ENCODE measurements at regions not wholly inside any gene's neighbourhood (a gene's known extent, or its start where the extent isn't known, plus 50 kb on each side); places are given as distances from the start of the nearest gene placed in this dataset.

GRCh38 chr3:162072656-162073164 is 576.1 kb downstream of the OTOL1 start:
- Mint-ChIP-seq H3K27me3 (ENCODE audit: low read depth) (no peaks in the 10 kb centered on the region), H3K4me3 (no peak overlapping the region), H3K9me3 (peaks cover 3% of the 10 kb centered on the region in 2 donors), H3K27ac (no peak overlapping the region), H3K36me3 (ENCODE audit: insufficient read depth in 2 of 2) (peaks cover 0 to 3% of the 10 kb centered on the region in 2 donors), H3K4me1 (ENCODE audit: low read depth) (no peaks in the 10 kb centered on the region)
- no peak for DNase-seq
- ATAC-seq (replicated peaks in 1 of 2): no peak

DNA sequence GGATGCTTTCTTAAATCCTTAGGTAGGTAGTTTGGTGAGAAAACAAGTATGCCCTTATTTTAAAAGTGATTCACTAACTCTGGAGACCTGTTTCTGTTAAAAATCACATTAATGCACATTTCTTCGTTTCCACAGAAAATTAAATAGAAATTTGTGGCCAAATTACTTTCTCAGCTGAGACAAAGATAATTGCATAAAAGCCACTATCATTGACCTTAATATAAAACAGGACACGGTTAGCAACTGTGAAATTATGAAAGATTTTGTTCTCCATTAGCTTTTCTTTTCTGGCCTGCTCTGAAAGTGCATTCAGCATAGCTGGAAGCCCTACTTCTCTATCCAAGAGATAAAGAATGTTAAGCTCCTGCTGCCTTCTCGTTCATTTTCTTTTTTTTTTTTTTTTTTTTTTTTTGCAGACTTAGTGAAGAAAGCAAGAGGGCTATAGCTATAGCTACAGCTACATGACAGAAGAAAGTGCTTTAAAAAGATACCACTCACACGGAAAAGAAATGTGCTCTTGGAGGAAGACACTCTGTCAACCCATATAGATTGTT is 576.9 kb downstream of the OTOL1 start:
- no peaks in the 10 kb centered on the region for H3K27me3 Mint-ChIP-seq (ENCODE audit: low read depth)
- DNase-seq: no peak
- H3K9me3 Mint-ChIP-seq: peaks cover 3 to 5% of the 10 kb centered on the region in 2 donors
- no peaks in the 10 kb centered on the region for H3K4me1 Mint-ChIP-seq (ENCODE audit: low read depth)
- no peak overlapping the region for H3K4me3 Mint-ChIP-seq
- ATAC-seq (replicated peaks in 1 of 2): no peak
- no peak overlapping the region for H3K27ac Mint-ChIP-seq
- peaks cover 0 to 3% of the 10 kb centered on the region in 2 donors for H3K36me3 Mint-ChIP-seq (ENCODE audit: insufficient read depth in 2 of 2)

- Mint-ChIP-seq H3K4me1 (ENCODE audit: low read depth) (no peaks in the 10 kb centered on the region), H3K27ac (no peak overlapping the region), H3K27me3 (ENCODE audit: low read depth) (no peaks in the 10 kb centered on the region), H3K4me3 (no peak overlapping the region), H3K36me3 (ENCODE audit: insufficient read depth in 2 of 2) (peaks cover 0 to 3% of the 10 kb centered on the region in 2 donors), H3K9me3 (peaks cover 2% of the 10 kb centered on the region in 2 donors)
- ATAC-seq (replicated peaks in 1 of 2): no peak
- DNase-seq: no peak
Measured at GRCh38 chr3:162077108-162077507, 580.5 kb downstream of the OTOL1 start.

GRCh38 chr3:162082516-162082915 is 585.9 kb downstream of the OTOL1 start:
- Mint-ChIP-seq H3K9me3 (peaks cover 2% of the 10 kb centered on the region in 2 donors), H3K27ac (no peak overlapping the region), H3K4me1 (ENCODE audit: low read depth) (no peaks in the 10 kb centered on the region), H3K36me3 (ENCODE audit: insufficient read depth in 2 of 2) (no peaks in the 10 kb centered on the region), H3K4me3 (no peak overlapping the region), H3K27me3 (ENCODE audit: low read depth) (no peaks in the 10 kb centered on the region)
- ATAC-seq (replicated peaks in 1 of 2) (no peak), DNase-seq (no peak)

DNA sequence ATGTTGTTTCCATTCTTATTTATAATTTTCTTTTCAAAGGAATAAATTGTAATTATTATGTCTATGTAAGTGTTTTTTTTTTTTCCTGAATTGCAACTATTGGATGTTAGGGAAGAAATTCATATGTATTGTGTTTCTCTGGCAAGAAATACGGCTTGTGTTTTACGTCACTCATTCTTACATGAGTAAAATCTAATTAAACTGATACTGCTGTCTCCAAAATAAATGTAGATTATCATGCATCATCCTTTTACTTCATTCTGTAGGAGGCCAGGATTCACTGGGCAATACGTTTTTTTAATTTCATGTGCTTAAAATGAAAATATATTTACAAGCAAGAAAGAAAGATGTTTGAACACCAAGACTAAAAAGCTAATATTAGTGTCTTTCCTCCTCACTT is 590.8 kb downstream of the OTOL1 start:
- H3K4me1 Mint-ChIP-seq (ENCODE audit: low read depth): no peaks in the 10 kb centered on the region
- H3K36me3 Mint-ChIP-seq (ENCODE audit: insufficient read depth in 2 of 2): no peaks in the 10 kb centered on the region
- H3K4me3 Mint-ChIP-seq: no peak overlapping the region
- no peaks in the 10 kb centered on the region for H3K27me3 Mint-ChIP-seq (ENCODE audit: low read depth)
- ATAC-seq (replicated peaks in 1 of 2) (no peak), DNase-seq (no peak)
- no peak overlapping the region for H3K27ac Mint-ChIP-seq
- peaks cover 4 to 10% of the 10 kb centered on the region in 2 donors for H3K9me3 Mint-ChIP-seq

DNA sequence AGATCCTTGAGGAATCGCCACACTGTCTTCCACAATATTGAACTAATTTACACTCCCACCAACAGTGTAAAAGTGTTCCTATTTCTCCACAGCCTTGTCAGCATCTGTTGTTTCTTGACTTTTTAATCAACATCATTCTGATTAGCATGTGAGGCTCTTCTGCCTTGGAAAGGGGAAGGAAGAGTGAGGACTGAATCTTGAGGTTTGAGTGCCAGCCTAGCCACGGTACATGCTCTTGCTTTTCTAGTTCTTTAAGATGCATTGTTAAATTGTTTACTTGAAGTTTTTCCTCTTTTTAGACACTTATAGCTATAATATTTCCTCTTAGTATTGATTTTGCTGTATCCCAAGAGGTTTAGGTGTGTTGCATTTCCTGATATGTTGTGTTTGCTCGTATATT is 596.1 kb downstream of the OTOL1 start:
- no peak for DNase-seq
- peak overlapping the region; percentile 54 for H3K27ac Mint-ChIP-seq
- H3K4me1 Mint-ChIP-seq (ENCODE audit: low read depth): no peaks in the 10 kb centered on the region
- H3K27me3 Mint-ChIP-seq (ENCODE audit: low read depth): no peaks in the 10 kb centered on the region
- peaks cover 8 to 15% of the 10 kb centered on the region in 2 donors for H3K9me3 Mint-ChIP-seq
- no peaks in the 10 kb centered on the region for H3K36me3 Mint-ChIP-seq (ENCODE audit: insufficient read depth in 2 of 2)
- ATAC-seq (replicated peaks in 1 of 2): no peak
- H3K4me3 Mint-ChIP-seq: no peak overlapping the region

- ATAC-seq (replicated peaks in 1 of 2): no peak
- Mint-ChIP-seq H3K4me1 (ENCODE audit: low read depth) (no peaks in the 10 kb centered on the region), H3K27ac (no peak overlapping the region), H3K27me3 (ENCODE audit: low read depth) (no peaks in the 10 kb centered on the region), H3K36me3 (ENCODE audit: insufficient read depth in 2 of 2) (no peaks in the 10 kb centered on the region), H3K9me3 (peaks cover 8 to 14% of the 10 kb centered on the region in 2 donors), H3K4me3 (no peak overlapping the region)
- DNase-seq: no peak
Measured at GRCh38 chr3:162094301-162094700, 597.7 kb downstream of the OTOL1 start.

DNA sequence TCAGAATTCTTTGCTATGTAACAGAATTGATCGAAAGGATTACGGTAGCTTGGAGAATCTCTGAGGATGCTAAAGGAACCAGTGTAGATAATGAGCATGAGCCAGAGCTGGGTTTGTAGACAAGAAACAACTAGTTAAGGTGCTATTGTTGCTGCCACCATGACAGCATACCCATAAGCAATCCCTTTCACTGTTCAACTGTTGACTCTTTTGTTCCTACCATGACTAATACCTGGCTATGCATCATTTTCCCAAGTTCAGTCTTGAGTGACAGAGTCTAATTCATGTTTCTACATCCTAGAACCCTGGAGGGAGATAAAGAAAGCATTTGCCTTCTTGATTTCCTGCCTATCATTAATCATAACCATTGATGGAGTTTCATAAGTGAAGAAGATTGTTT is 600.3 kb downstream of the OTOL1 start:
- peaks cover 4 to 8% of the 10 kb centered on the region in 2 donors for H3K9me3 Mint-ChIP-seq
- ATAC-seq (replicated peaks in 1 of 2): no peak

DNA sequence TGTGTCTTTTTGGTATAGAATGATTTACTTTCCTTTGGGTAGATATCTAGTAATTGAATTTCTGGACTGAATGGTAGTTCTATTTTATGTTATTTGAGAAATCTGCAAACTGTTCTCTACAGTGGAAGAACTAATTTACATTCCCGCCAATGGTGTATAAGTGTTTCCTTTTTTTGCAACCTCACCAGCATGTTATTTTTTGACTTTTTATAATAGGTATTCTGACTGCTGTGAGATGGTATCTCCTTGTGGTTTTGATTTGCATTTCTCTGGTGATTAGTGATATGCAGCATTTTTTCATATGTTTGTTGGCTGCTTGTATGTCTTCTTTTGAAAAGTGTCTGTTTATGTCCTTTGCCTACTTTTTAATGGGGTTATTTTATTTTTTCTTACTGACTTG is 607.2 kb downstream of the OTOL1 start:
- no peaks in the 10 kb centered on the region for H3K36me3 Mint-ChIP-seq (ENCODE audit: insufficient read depth in 2 of 2)
- H3K27me3 Mint-ChIP-seq (ENCODE audit: low read depth): no peaks in the 10 kb centered on the region
- H3K4me3 Mint-ChIP-seq: no peak overlapping the region
- no peak overlapping the region for H3K27ac Mint-ChIP-seq
- no peaks in the 10 kb centered on the region for H3K4me1 Mint-ChIP-seq (ENCODE audit: low read depth)
- no peak for DNase-seq
- no peak for ATAC-seq (replicated peaks in 1 of 2)
- H3K9me3 Mint-ChIP-seq: no peaks in the 10 kb centered on the region

More for the DNA sequence above, 600.3 kb downstream of the OTOL1 start:
- H3K27ac Mint-ChIP-seq: no peak overlapping the region
- no peak overlapping the region for H3K4me3 Mint-ChIP-seq
- H3K27me3 Mint-ChIP-seq (ENCODE audit: low read depth): no peaks in the 10 kb centered on the region
- no peak for DNase-seq
- H3K4me1 Mint-ChIP-seq (ENCODE audit: low read depth): no peaks in the 10 kb centered on the region
- no peaks in the 10 kb centered on the region for H3K36me3 Mint-ChIP-seq (ENCODE audit: insufficient read depth in 2 of 2)

DNA sequence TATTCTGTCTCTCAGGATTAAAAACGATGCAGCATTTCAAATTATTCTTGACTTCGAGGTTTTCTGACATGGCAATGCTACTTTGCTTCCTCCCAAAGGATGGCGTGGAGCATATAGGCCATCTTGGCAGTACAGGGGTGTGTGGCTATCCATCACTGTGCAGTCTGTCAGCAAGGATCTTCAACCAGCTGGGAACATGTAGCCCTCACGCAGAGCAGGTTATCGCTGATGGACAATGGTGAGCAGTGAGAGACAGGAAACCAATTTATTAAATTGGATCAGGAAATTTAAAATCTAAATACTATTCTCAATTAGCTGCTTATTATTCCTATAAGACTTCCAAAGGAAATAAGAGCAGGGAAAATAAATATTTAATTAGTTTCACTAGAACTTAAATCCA is 615.3 kb downstream of the OTOL1 start:
- ATAC-seq (replicated peaks in 1 of 2) (no peak), DNase-seq (no peak)
- no peak overlapping the region for H3K27ac Mint-ChIP-seq
- no peaks in the 10 kb centered on the region for H3K27me3 Mint-ChIP-seq (ENCODE audit: low read depth)
- no peaks in the 10 kb centered on the region for H3K4me1 Mint-ChIP-seq (ENCODE audit: low read depth)
- H3K9me3 Mint-ChIP-seq: no peaks in the 10 kb centered on the region
- no peak overlapping the region for H3K4me3 Mint-ChIP-seq
- no peaks in the 10 kb centered on the region for H3K36me3 Mint-ChIP-seq (ENCODE audit: insufficient read depth in 2 of 2)

DNA sequence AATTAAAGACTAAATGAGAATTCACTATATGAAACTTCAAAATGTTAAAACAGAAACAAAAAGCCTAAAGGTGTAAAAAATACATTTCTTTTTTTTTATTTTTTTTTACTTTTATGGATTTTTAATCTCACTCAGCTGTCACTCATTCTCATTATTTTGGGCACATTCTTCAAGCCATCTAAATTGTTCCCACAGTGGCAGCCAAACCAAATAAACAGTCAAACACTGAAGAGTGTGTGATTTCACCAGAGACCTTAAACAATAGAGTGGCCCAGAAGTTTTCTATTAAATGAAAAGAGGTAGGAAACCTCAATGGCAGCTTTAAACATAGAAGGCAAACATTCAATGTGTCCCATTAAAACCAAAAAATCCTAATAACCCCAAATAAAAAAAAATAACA is 616.1 kb downstream of the OTOL1 start:
- ATAC-seq (replicated peaks in 1 of 2) (no peak), DNase-seq (no peak)
- H3K27me3 Mint-ChIP-seq (ENCODE audit: low read depth): no peaks in the 10 kb centered on the region
- H3K27ac Mint-ChIP-seq: no peak overlapping the region
- no peaks in the 10 kb centered on the region for H3K4me1 Mint-ChIP-seq (ENCODE audit: low read depth)
- H3K36me3 Mint-ChIP-seq (ENCODE audit: insufficient read depth in 2 of 2): no peaks in the 10 kb centered on the region
- H3K4me3 Mint-ChIP-seq: no peak overlapping the region
- no peaks in the 10 kb centered on the region for H3K9me3 Mint-ChIP-seq

GRCh38 chr3:162117961-162118360 is 621.4 kb downstream of the OTOL1 start:
- no peaks in the 10 kb centered on the region for H3K27me3 Mint-ChIP-seq (ENCODE audit: low read depth)
- no peak for ATAC-seq (replicated peaks in 1 of 2)
- no peak overlapping the region for H3K4me3 Mint-ChIP-seq
- no peak for DNase-seq
- H3K4me1 Mint-ChIP-seq (ENCODE audit: low read depth): no peaks in the 10 kb centered on the region
- H3K36me3 Mint-ChIP-seq (ENCODE audit: insufficient read depth in 2 of 2): no peaks in the 10 kb centered on the region
- no peak overlapping the region for H3K27ac Mint-ChIP-seq
- peaks cover 0 to 2% of the 10 kb centered on the region in 2 donors for H3K9me3 Mint-ChIP-seq

GRCh38 chr3:162119651-162120050 is 623.0 kb downstream of the OTOL1 start:
- Mint-ChIP-seq H3K9me3 (peaks cover 2 to 4% of the 10 kb centered on the region in 2 donors), H3K4me1 (ENCODE audit: low read depth) (no peaks in the 10 kb centered on the region), H3K27me3 (ENCODE audit: low read depth) (no peaks in the 10 kb centered on the region), H3K27ac (no peak overlapping the region), H3K36me3 (ENCODE audit: insufficient read depth in 2 of 2) (no peaks in the 10 kb centered on the region), H3K4me3 (no peak overlapping the region)
- ATAC-seq (replicated peaks in 1 of 2) (no peak), DNase-seq (no peak)

DNA sequence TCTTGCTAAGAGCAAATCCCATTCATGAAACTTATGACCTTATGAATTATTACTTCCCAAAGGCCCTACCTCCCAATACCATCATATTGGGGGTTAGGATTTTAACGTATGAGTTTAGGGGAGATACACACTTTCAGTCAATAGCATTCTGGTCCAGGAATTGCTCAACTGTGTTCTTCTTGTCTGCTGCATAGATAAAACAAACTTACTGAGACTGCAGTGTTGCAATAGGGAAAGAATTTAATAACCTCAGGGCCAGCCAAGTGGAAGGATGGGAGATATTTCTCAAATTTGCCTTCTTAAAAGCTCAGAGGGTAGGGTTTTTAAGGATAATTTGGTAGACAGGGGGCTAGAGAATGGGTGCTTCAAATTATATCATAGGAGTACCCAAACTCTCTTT is 625.8 kb downstream of the OTOL1 start:
- no peak for ATAC-seq (replicated peaks in 1 of 2)
- H3K9me3 Mint-ChIP-seq: peaks cover 2 to 4% of the 10 kb centered on the region in 2 donors
- no peak overlapping the region for H3K27ac Mint-ChIP-seq
- no peak overlapping the region for H3K4me3 Mint-ChIP-seq
- H3K4me1 Mint-ChIP-seq (ENCODE audit: low read depth): no peaks in the 10 kb centered on the region
- H3K36me3 Mint-ChIP-seq (ENCODE audit: insufficient read depth in 2 of 2): no peaks in the 10 kb centered on the region
- H3K27me3 Mint-ChIP-seq (ENCODE audit: low read depth): no peaks in the 10 kb centered on the region
- no peak for DNase-seq

Measured in activated T-cell treated with anti-CD3 and anti-CD28 coated beads, Interleukin-2, amount 50 U/mL, for 72 hours (primary cell).